HepG2 (cell line): ENCODE measurements at regions not wholly inside any gene's neighbourhood (a gene's known extent, or its start where the extent isn't known, plus 50 kb on each side); places are given as distances from the start of the nearest gene placed in this dataset.

Source experiments
- BCL3 ChIP-seq: sonication (generic); formaldehyde crosslinking; IDR thresholded peaks from 2 replicates; pipeline ENCODE4 v1.5.1; 2020; ENCODE audit warnings: mild to moderate bottlenecking, missing genetic modification reagents, moderate library complexity
- EP300 ChIP-seq, 3 experiments: sonication (generic) in 1 of 3; formaldehyde crosslinking in 1 of 3; IDR thresholded peaks; 2 replicates each; pipeline versions ENCODE4 v1.5.1 to v1.6.1; 2011 to 2020; ENCODE audit warnings: low read depth in 2 of 3, low read length in 2 of 3, borderline replicate concordance in 1 of 3, improper control_type of control experiment in 1 of 3, mild to moderate bottlenecking in 1 of 3, missing genetic modification reagents in 1 of 3, moderate library complexity in 1 of 3

- TF ChIP-seq EP300 (IDR thresholded peaks at IDR 0.05; ENCODE audit: low read depth in 2 of 2, low read length in 2 of 2) (no peak), EP300 (CRISPR knock-in tag; IDR thresholded peaks at IDR 0.05; ENCODE audit: borderline replicate concordance) (no peak), BCL3 (CRISPR knock-in tag) (no peak)
Observed at GRCh38 chr12:16719713-16720416, 113.9 kb upstream of the LMO3 start.
